Peyer's patch (tissue), 4 donors: ENCODE measurements at regions not wholly inside any gene's neighbourhood (a gene's known extent, or its start where the extent isn't known, plus 50 kb on each side); places are given as distances from the start of the nearest gene placed in this dataset.

Experiments used
- DNase-seq, 3 donors: peaks; one replicate each; pipeline ENCODE4 v3.0.0-alpha.2; 2017 to 2019
- H3K27ac ChIP-seq, 4 donors: fragments of 200-600 bp; sonication (generic); one replicate each; pipeline ENCODE4 v1.5.1; 2016 to 2019
- H3K27me3 ChIP-seq, 2 donors: fragments of 200-600 bp; sonication (generic); one replicate each; pipeline ENCODE4 v1.5.1; 2019
- H3K36me3 ChIP-seq, 3 donors: fragments of 200-600 bp; sonication (generic); one replicate each; pipeline ENCODE4 v1.5.1; 2016 to 2019
- H3K4me1 ChIP-seq, 4 donors: fragments of 200-600 bp; sonication (generic); one replicate each; pipeline ENCODE4 v1.5.1; 2016 to 2019
- H3K4me3 ChIP-seq, 4 donors: fragments of 200-600 bp; sonication (generic); 1 replicate in 3 of 4; 2 replicates in 1 of 4; pipeline ENCODE4 v1.5.1; 2016 to 2019; ENCODE audit warnings: mild to moderate bottlenecking in 1 of 4
- H3K9me3 ChIP-seq, 4 donors: fragments of 200-600 bp; sonication (generic); one replicate each; pipeline ENCODE4 v1.5.1; 2016 to 2019; ENCODE audit warnings: mild to moderate bottlenecking in 1 of 4
- CTCF ChIP-seq, 6 experiments: fragments of 450-650 bp in 4 of 6; fragments of 200-600 bp in 2 of 6; sonication (generic) in 1 of 6; IDR thresholded peaks; one replicate each; pipeline ENCODE4 v1.5.1; 2017 to 2019; ENCODE audit warnings: antibody characterized with exemption in 6 of 6, mild to moderate bottlenecking in 3 of 6, moderate library complexity in 1 of 6
- POLR2A ChIP-seq, 2 donors: fragments of 450-650 bp; IDR thresholded peaks; one replicate each; pipeline ENCODE4 v1.5.1; 2017; ENCODE audit warnings: antibody characterized with exemption in 2 of 2, mild to moderate bottlenecking in 2 of 2, moderate library complexity in 2 of 2

GRCh38 chr6:149250951-149251350 lies 66.6 kb upstream of the TAB2 start:
- Histone ChIP-seq H3K9me3 (no peaks in the 10 kb centered on the region), H3K4me1 (no peaks in the 10 kb centered on the region), H3K36me3 (no peaks in the 10 kb centered on the region), H3K27me3 (no peaks in the 10 kb centered on the region), H3K4me3 (no peak overlapping the region), H3K27ac (no peak overlapping the region)
- no peak for TF ChIP-seq CTCF (IDR thresholded peaks at IDR 0.05)
- no peak for TF ChIP-seq POLR2A (IDR thresholded peaks at IDR 0.05)
- DNase-seq, result no peak

- no peak for DNase-seq
- H3K27ac ChIP-seq, result no peak overlapping the region
- no peak overlapping the region for H3K4me3 ChIP-seq
- H3K9me3 ChIP-seq, result no peaks in the 10 kb centered on the region
- no peaks in the 10 kb centered on the region for H3K36me3 ChIP-seq
- H3K4me1 ChIP-seq, result no peaks in the 10 kb centered on the region
- H3K27me3 ChIP-seq, result no peaks in the 10 kb centered on the region
- TF ChIP-seq POLR2A (IDR thresholded peaks at IDR 0.05) (no peak), CTCF (IDR thresholded peaks at IDR 0.05) (no peak)
Observed at GRCh38 chr6:149252622-149253021, 64.9 kb upstream of the TAB2 start.

DNA sequence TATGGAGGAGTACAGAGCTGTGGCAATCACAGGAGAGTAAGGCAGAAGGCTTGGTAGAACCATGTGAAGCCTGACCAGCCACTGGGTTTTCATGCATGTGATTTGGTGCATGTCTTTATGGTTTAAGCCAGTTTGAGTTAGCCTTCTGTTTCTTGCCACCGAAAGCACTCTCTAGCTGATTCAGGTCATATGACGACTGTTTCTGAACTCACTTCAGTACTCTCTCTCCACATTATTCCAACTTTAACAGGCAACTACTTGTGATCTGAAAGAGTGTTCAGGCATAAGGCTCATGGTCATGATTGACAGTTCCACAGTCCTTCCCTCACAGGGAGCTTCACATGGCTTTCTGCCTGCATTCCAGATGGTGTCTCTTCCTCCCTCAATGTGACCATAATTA lies 63.3 kb upstream of the TAB2 start:
- H3K27ac ChIP-seq, result no peak overlapping the region
- H3K9me3 ChIP-seq, result no peaks in the 10 kb centered on the region
- H3K27me3 ChIP-seq, result no peaks in the 10 kb centered on the region
- TF ChIP-seq CTCF (IDR thresholded peaks at IDR 0.05) (no peak), POLR2A (IDR thresholded peaks at IDR 0.05) (no peak)
- no peak overlapping the region for H3K4me3 ChIP-seq
- DNase-seq, result no peak
- H3K36me3 ChIP-seq, result no peaks in the 10 kb centered on the region
- no peaks in the 10 kb centered on the region for H3K4me1 ChIP-seq

- no peak for DNase-seq
- no peaks in the 10 kb centered on the region for H3K27me3 ChIP-seq
- no peak for TF ChIP-seq POLR2A (IDR thresholded peaks at IDR 0.05)
- TF ChIP-seq CTCF (IDR thresholded peaks at IDR 0.05), result no peak
- no peaks in the 10 kb centered on the region for H3K36me3 ChIP-seq
- no peak overlapping the region for H3K4me3 ChIP-seq
- H3K27ac ChIP-seq, result peak overlapping the region in 1 of 4 donors; percentile 29
- no peaks in the 10 kb centered on the region for H3K9me3 ChIP-seq
- H3K4me1 ChIP-seq, result no peaks in the 10 kb centered on the region
Observed at GRCh38 chr6:149259753-149260152, 57.8 kb upstream of the TAB2 start.

DNA sequence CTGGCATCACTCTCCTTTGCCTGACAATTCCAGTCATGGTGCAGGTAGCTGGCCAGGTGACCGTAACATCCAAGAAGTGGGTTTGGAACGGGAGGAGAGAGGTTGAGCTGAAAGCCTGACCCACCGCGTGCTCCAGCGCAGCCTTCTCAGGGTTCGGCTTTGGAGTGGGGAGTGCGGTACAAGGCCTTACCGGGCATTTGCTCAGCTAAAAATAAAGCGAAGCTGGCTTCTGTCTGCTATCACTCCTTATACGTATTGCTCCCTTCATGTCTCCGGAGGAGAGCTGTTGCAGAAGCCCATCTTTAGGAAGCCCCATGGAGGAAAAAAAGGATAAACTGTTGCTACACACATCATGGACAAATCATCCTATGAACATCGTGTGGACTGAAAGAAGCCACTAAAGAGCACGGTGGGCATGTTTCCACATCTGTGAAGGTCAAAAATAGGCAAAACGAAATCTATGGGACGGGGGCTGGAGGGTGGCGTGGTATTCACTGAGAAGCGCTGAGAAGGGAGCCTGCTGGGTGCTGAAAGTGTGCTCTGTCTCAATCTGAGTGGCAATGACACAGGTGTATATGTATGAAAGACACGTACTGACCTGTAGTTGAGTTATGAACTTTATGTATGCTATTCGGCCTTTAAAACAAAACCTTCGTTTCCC lies 57.2 kb upstream of the TAB2 start:
- peak overlapping the region in 1 of 4 donors; percentile 29 for H3K27ac ChIP-seq
- no peaks in the 10 kb centered on the region for H3K36me3 ChIP-seq
- no peaks in the 10 kb centered on the region for H3K27me3 ChIP-seq
- no peaks in the 10 kb centered on the region for H3K9me3 ChIP-seq
- no peak overlapping the region for H3K4me3 ChIP-seq
- DNase-seq, result no peak
- no peaks in the 10 kb centered on the region for H3K4me1 ChIP-seq
- no peak for TF ChIP-seq POLR2A (IDR thresholded peaks at IDR 0.05)
- TF ChIP-seq CTCF (IDR thresholded peaks at IDR 0.05), result no peak
